ENCODE measurements at regions not wholly inside any gene's neighbourhood (a gene's known extent, or its start where the extent isn't known, plus 50 kb on each side); places are given as distances from the start of the nearest gene placed in this dataset.

- no peaks in the 10 kb centered on the region for H3K9me2 ChIP-seq (ENCODE audit: insufficient read depth, low read length)
- no peak for TF ChIP-seq EZH2phosphoT487 (IDR thresholded peaks at IDR 0.05; ENCODE audit: borderline replicate concordance, low read depth, low read length)
- no peak for TF ChIP-seq CTCF (conservative IDR thresholded peaks at IDR 0.05; ENCODE audit: low read length)
- no peaks in the 10 kb centered on the region for H3K79me2 ChIP-seq (ENCODE audit: insufficient read depth, low read depth, low read length)
- no peaks in the 10 kb centered on the region for H3K4me1 ChIP-seq (ENCODE audit: insufficient read depth, low read length, poor library complexity, severe bottlenecking)
- no peak overlapping the region for H3K27ac ChIP-seq (ENCODE audit: low read depth, low read length, poor library complexity, severe bottlenecking)
- no peak overlapping the region for H2AFZ ChIP-seq (ENCODE audit: low read length)
- CTCF ChIA-PET (ENCODE audit: unreplicated experiment): no interaction called here
- no peaks in the 10 kb centered on the region for H3K9me3 ChIP-seq (ENCODE audit: low read length)
- no peak overlapping the region for H3K4me3 ChIP-seq (ENCODE audit: low read depth, low read length, poor library complexity, severe bottlenecking)
- H3K4me2 ChIP-seq (ENCODE audit: low read length): no peak overlapping the region
- BruUV-seq (replicated peaks): no TSS peak
- no peaks in the 10 kb centered on the region for H3K36me3 ChIP-seq (ENCODE audit: insufficient read depth, low read length)
- no peaks in the 10 kb centered on the region for H4K20me1 ChIP-seq (ENCODE audit: insufficient read depth, low read length)
- intact Hi-C loops (cut with micrococcal nuclease; ENCODE audit: unreplicated experiment): no loop called here
- DNase-seq (ENCODE audit: low spot score): no peak
- POLR2A ChIA-PET: no interaction called here
Observed at GRCh38 chr9:16153221-16153620, 600.4 kb downstream of the CCDC171 start.

GRCh38 chr9:16153741-16154140 lies 600.9 kb downstream of the CCDC171 start:
- no peak for DNase-seq (ENCODE audit: low spot score)
- BruUV-seq (replicated peaks): no TSS peak
- Histone ChIP-seq H3K9me2 (ENCODE audit: insufficient read depth, low read length) (no peaks in the 10 kb centered on the region), H3K27ac (ENCODE audit: low read depth, low read length, poor library complexity, severe bottlenecking) (no peak overlapping the region), H3K79me2 (ENCODE audit: insufficient read depth, low read depth, low read length) (no peaks in the 10 kb centered on the region), H3K4me3 (ENCODE audit: low read depth, low read length, poor library complexity, severe bottlenecking) (no peak overlapping the region), H4K20me1 (ENCODE audit: insufficient read depth, low read length) (no peaks in the 10 kb centered on the region), H3K9me3 (ENCODE audit: low read length) (no peaks in the 10 kb centered on the region), H3K4me2 (ENCODE audit: low read length) (no peak overlapping the region), H3K36me3 (ENCODE audit: insufficient read depth, low read length) (no peaks in the 10 kb centered on the region), H2AFZ (ENCODE audit: low read length) (no peak overlapping the region), H3K4me1 (ENCODE audit: insufficient read depth, low read length, poor library complexity, severe bottlenecking) (no peaks in the 10 kb centered on the region)
- CTCF ChIA-PET (ENCODE audit: unreplicated experiment): interaction anchor here (0.5 kb wide), 1 partner anchor 329 kb away, joined by 3 read pairs; no protein-coding TSS in a partner anchor
- intact Hi-C loops (cut with micrococcal nuclease; ENCODE audit: unreplicated experiment): no loop called here
- TF ChIP-seq CTCF (conservative IDR thresholded peaks at IDR 0.05; ENCODE audit: low read length) (no peak), EZH2phosphoT487 (IDR thresholded peaks at IDR 0.05; ENCODE audit: borderline replicate concordance, low read depth, low read length) (no peak)
- POLR2A ChIA-PET: interaction anchor here (0.7 kb wide), 1 partner anchor 359 kb away, joined by 5 read pairs; no protein-coding TSS in a partner anchor

GRCh38 chr9:16154521-16155078 lies 601.8 kb downstream of the CCDC171 start:
- Histone ChIP-seq H3K79me2 (ENCODE audit: insufficient read depth, low read depth, low read length) (no peaks in the 10 kb centered on the region), H3K36me3 (ENCODE audit: insufficient read depth, low read length) (no peaks in the 10 kb centered on the region), H3K27ac (ENCODE audit: low read depth, low read length, poor library complexity, severe bottlenecking) (no peak overlapping the region), H4K20me1 (ENCODE audit: insufficient read depth, low read length) (no peaks in the 10 kb centered on the region), H3K4me2 (ENCODE audit: low read length) (no peak overlapping the region), H3K4me3 (ENCODE audit: low read depth, low read length, poor library complexity, severe bottlenecking) (no peak overlapping the region), H3K9me3 (ENCODE audit: low read length) (no peaks in the 10 kb centered on the region), H3K9me2 (ENCODE audit: insufficient read depth, low read length) (no peaks in the 10 kb centered on the region), H3K4me1 (ENCODE audit: insufficient read depth, low read length, poor library complexity, severe bottlenecking) (no peaks in the 10 kb centered on the region), H2AFZ (ENCODE audit: low read length) (no peak overlapping the region)
- intact Hi-C loops (cut with micrococcal nuclease; ENCODE audit: unreplicated experiment): no loop called here
- DNase-seq (ENCODE audit: low spot score): peak; percentile 4
- CTCF ChIA-PET (ENCODE audit: unreplicated experiment): interaction anchor here (0.5 kb wide), 1 partner anchor 330 kb away, joined by 3 read pairs; no protein-coding TSS in a partner anchor
- no peak for TF ChIP-seq EZH2phosphoT487 (IDR thresholded peaks at IDR 0.05; ENCODE audit: borderline replicate concordance, low read depth, low read length)
- TF ChIP-seq CTCF (conservative IDR thresholded peaks at IDR 0.05; ENCODE audit: low read length): 0 out of 2 replicates have a peak, but pooled peaks have one; percentile 28
- BruUV-seq (replicated peaks): no TSS peak
- POLR2A ChIA-PET: interaction anchor here (0.6 to 0.7 kb wide), 2 partner anchors 328 to 358 kb away, joined by 3 to 5 read pairs; no protein-coding TSS in a partner anchor
